Hepatocyte (in vitro differentiated cells): ENCODE measurements at regions not wholly inside any gene's neighbourhood (a gene's known extent, or its start where the extent isn't known, plus 50 kb on each side); places are given as distances from the start of the nearest gene placed in this dataset.

Source experiments
- EZH2 ChIP-seq: fragments of 200-600 bp; sonication (generic); IDR thresholded peaks from 2 replicates; pipeline ENCODE4 v1.6.1; 2016; ENCODE audit warnings: antibody characterized with exemption, mild to moderate bottlenecking, borderline replicate concordance
- TF ChIP-seq, protein P1 (sequence below): fragments of 200-600 bp; sonication (generic); IDR thresholded peaks from 2 replicates; pipeline ENCODE4 v1.5.1; 2016; ENCODE audit warnings: antibody characterized with exemption, mild to moderate bottlenecking; ENCODE audit not compliant: poor library complexity

DNA sequence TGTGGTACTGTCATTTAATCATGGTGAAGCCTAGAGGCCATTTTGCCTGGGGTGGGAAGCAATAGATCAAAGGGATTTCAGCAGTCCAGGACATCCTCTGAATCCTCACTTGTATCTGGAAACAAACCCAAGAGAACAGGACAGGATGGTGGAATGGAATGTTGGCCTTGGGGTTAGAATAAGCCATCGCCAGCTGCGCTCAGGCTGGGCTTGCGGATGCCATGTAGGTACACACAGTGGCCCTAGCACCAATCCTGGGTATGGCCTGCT lies 76.5 kb upstream of the ALDH1A3 start:
- TF ChIP-seq, protein P1, sequence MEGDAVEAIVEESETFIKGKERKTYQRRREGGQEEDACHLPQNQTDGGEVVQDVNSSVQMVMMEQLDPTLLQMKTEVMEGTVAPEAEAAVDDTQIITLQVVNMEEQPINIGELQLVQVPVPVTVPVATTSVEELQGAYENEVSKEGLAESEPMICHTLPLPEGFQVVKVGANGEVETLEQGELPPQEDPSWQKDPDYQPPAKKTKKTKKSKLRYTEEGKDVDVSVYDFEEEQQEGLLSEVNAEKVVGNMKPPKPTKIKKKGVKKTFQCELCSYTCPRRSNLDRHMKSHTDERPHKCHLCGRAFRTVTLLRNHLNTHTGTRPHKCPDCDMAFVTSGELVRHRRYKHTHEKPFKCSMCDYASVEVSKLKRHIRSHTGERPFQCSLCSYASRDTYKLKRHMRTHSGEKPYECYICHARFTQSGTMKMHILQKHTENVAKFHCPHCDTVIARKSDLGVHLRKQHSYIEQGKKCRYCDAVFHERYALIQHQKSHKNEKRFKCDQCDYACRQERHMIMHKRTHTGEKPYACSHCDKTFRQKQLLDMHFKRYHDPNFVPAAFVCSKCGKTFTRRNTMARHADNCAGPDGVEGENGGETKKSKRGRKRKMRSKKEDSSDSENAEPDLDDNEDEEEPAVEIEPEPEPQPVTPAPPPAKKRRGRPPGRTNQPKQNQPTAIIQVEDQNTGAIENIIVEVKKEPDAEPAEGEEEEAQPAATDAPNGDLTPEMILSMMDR = no peak
- TF ChIP-seq EZH2 = no peak
